ENCODE measurements at regions not wholly inside any gene's neighbourhood (a gene's known extent, or its start where the extent isn't known, plus 50 kb on each side); places are given as distances from the start of the nearest gene placed in this dataset.

GRCh38 chr15:81910355-81911021 is 135.3 kb downstream of the MEX3B start:
- no peaks in the 10 kb centered on the region for H3F3A ChIP-seq (replicated peaks; ENCODE audit: low read depth)
- ATAC-seq (no peak), DNase-seq (ENCODE audit: low spot score) (no peak)
- no peak overlapping the region for H3K4me2 ChIP-seq
- no peaks in the 10 kb centered on the region for H3K79me2 ChIP-seq (replicated peaks; ENCODE audit: insufficient read depth)
- peaks cover 13% of the 10 kb centered on the region; the same call in 2 of the 3 replicates for H3K4me1 Mint-ChIP-seq
- peaks cover 2% of the 10 kb centered on the region for H3K27me3 Mint-ChIP-seq (ENCODE audit: insufficient read depth, low read depth, poor library complexity)
- no peak overlapping the region for H2AFZ ChIP-seq
- no peak overlapping the region for H3K27ac Mint-ChIP-seq
- H3K9me2 ChIP-seq (ENCODE audit: insufficient read depth) = no peaks in the 10 kb centered on the region; the same call in 1 of the 2 replicates
- H3K27me3 ChIP-seq (ENCODE audit: insufficient read depth) = no peaks in the 10 kb centered on the region
- H3K4me3 ChIP-seq = no peak overlapping the region
- H3K9me3 Mint-ChIP-seq = no peaks in the 10 kb centered on the region
- no peaks in the 10 kb centered on the region for H3K36me3 ChIP-seq (ENCODE audit: insufficient read depth)
- no peak for TF ChIP-seq ZNF114 (CRISPR knock-in tag; IDR thresholded peaks at IDR 0.05)
- no peak overlapping the region for H3K4me3 Mint-ChIP-seq
- peaks cover 22% of the 10 kb centered on the region for H3K4me1 ChIP-seq (ENCODE audit: insufficient read depth)
- no peaks in the 10 kb centered on the region for H3K36me3 Mint-ChIP-seq (ENCODE audit: low read depth)
- H4K20me1 ChIP-seq (replicated peaks; ENCODE audit: insufficient read depth) = no peaks in the 10 kb centered on the region
- H3K27ac ChIP-seq (ENCODE audit: low read depth) = no peak overlapping the region

- Histone ChIP-seq H3K4me2 (0 out of 2 replicates have a peak overlapping the region, but pooled peaks have one; percentile 40), H3K4me3 (no peak overlapping the region), H4K20me1 (replicated peaks; ENCODE audit: insufficient read depth) (no peaks in the 10 kb centered on the region), H3K9me2 (ENCODE audit: insufficient read depth) (no peaks in the 10 kb centered on the region; the same call in 1 of the 2 replicates), H2AFZ (no peak overlapping the region), H3F3A (replicated peaks; ENCODE audit: low read depth) (no peaks in the 10 kb centered on the region), H3K27me3 (ENCODE audit: insufficient read depth) (no peaks in the 10 kb centered on the region), H3K4me1 (ENCODE audit: insufficient read depth) (peaks cover 22% of the 10 kb centered on the region), H3K36me3 (ENCODE audit: insufficient read depth) (no peaks in the 10 kb centered on the region), H3K27ac (ENCODE audit: low read depth) (no peak overlapping the region), H3K79me2 (replicated peaks; ENCODE audit: insufficient read depth) (no peaks in the 10 kb centered on the region)
- Mint-ChIP-seq H3K9me3 (no peaks in the 10 kb centered on the region), H3K27me3 (ENCODE audit: insufficient read depth, low read depth, poor library complexity) (peaks cover 2% of the 10 kb centered on the region), H3K4me3 (no peak overlapping the region), H3K4me1 (peaks cover 13% of the 10 kb centered on the region; the same call in 2 of the 3 replicates), H3K36me3 (ENCODE audit: low read depth) (no peaks in the 10 kb centered on the region), H3K27ac (no peak overlapping the region)
- no peak for DNase-seq (ENCODE audit: low spot score)
- ATAC-seq = no peak
- TF ChIP-seq EZH2 (IDR thresholded peaks at IDR 0.05; ENCODE audit: low read depth, unreplicated experiment) (no peak), ETS1 (IDR thresholded peaks at IDR 0.05) (no peak), CTCF (conservative IDR thresholded peaks at IDR 0.05; ENCODE audit: low read depth in 2 of 2) (no peak)
Observed at GRCh38 chr15:81909011-81909358, 136.8 kb downstream of the MEX3B start.

GRCh38 chr15:81908111-81908510 is 137.7 kb downstream of the MEX3B start:
- ATAC-seq (no peak), DNase-seq (ENCODE audit: low spot score) (no peak)
- Histone ChIP-seq H3K4me1 (ENCODE audit: insufficient read depth) (peaks cover 22% of the 10 kb centered on the region), H3K27me3 (ENCODE audit: insufficient read depth) (no peaks in the 10 kb centered on the region), H3K27ac (ENCODE audit: low read depth) (no peak overlapping the region), H3K4me3 (no peak overlapping the region), H3K4me2 (no peak overlapping the region), H3K36me3 (ENCODE audit: insufficient read depth) (no peaks in the 10 kb centered on the region), H2AFZ (no peak overlapping the region), H4K20me1 (replicated peaks; ENCODE audit: insufficient read depth) (no peaks in the 10 kb centered on the region), H3F3A (replicated peaks; ENCODE audit: low read depth) (no peaks in the 10 kb centered on the region), H3K9me2 (ENCODE audit: insufficient read depth) (no peaks in the 10 kb centered on the region; the same call in 1 of the 2 replicates), H3K79me2 (replicated peaks; ENCODE audit: insufficient read depth) (no peaks in the 10 kb centered on the region)
- no peaks in the 10 kb centered on the region for H3K36me3 Mint-ChIP-seq (ENCODE audit: low read depth)
- H3K9me3 Mint-ChIP-seq = no peaks in the 10 kb centered on the region
- peaks cover 2% of the 10 kb centered on the region for H3K27me3 Mint-ChIP-seq (ENCODE audit: insufficient read depth, low read depth, poor library complexity)
- H3K27ac Mint-ChIP-seq = no peak overlapping the region
- no peak overlapping the region for H3K4me3 Mint-ChIP-seq
- H3K4me1 Mint-ChIP-seq = peaks cover 13% of the 10 kb centered on the region; the same call in 2 of the 3 replicates
- TF ChIP-seq POLR2AphosphoS5 (IDR thresholded peaks at IDR 0.05; ENCODE audit: low read depth) = no peak
- TF ChIP-seq JUNB (IDR thresholded peaks at IDR 0.05; ENCODE audit: unreplicated experiment) = no peak
- TF ChIP-seq ZNF114 (CRISPR knock-in tag; IDR thresholded peaks at IDR 0.05) = no peak
- TF ChIP-seq REST (IDR thresholded peaks at IDR 0.05; ENCODE audit: unreplicated experiment) = no peak
- TF ChIP-seq STAT1 (IDR thresholded peaks at IDR 0.05; ENCODE audit: unreplicated experiment) = no peak

Data from GM23338 (cell line).